T1000 (cell line): ENCODE measurements at regions not wholly inside any gene's neighbourhood (a gene's known extent, or its start where the extent isn't known, plus 50 kb on each side); places are given as distances from the start of the nearest gene placed in this dataset.

Experiments used
- DNase-seq: peaks from one replicate; lab custom pipeline; 2025; ENCODE audit warnings: mixed read lengths; lab: John Stamatoyannopoulos, UW

GRCh38 chr21:17981060-17981740 is 162.0 kb upstream of the C21orf91 start:
- DNase-seq, result no peak

- no peak for DNase-seq
Observed at GRCh38 chr21:17979763-17980162, 160.6 kb upstream of the C21orf91 start.

GRCh38 chr21:17978895-17979294 is 159.7 kb upstream of the C21orf91 start:
- DNase-seq, result no peak

- DNase-seq, result no peak
Observed at GRCh38 chr21:17976691-17977090, 157.5 kb upstream of the C21orf91 start.

GRCh38 chr21:17976139-17976538 is 157.0 kb upstream of the C21orf91 start:
- no peak for DNase-seq

GRCh38 chr21:17967319-17967718 is 148.2 kb upstream of the C21orf91 start:
- DNase-seq, result no peak

GRCh38 chr21:17964716-17965115 is 145.6 kb upstream of the C21orf91 start:
- DNase-seq, result no peak

GRCh38 chr21:17964199-17964598 is 145.0 kb upstream of the C21orf91 start:
- no peak for DNase-seq

- DNase-seq, result no peak
Observed at GRCh38 chr21:17950591-17950990, 131.4 kb upstream of the C21orf91 start.

- no peak for DNase-seq
Observed at GRCh38 chr21:17949421-17949820, 130.3 kb upstream of the C21orf91 start.

GRCh38 chr21:17947531-17947930 is 128.4 kb upstream of the C21orf91 start:
- no peak for DNase-seq

- no peak for DNase-seq
Observed at GRCh38 chr21:17931080-17931479, 111.9 kb upstream of the C21orf91 start.

- DNase-seq, result no peak
Observed at GRCh38 chr21:17930093-17930492, 110.9 kb upstream of the C21orf91 start.

- DNase-seq, result no peak
Observed at GRCh38 chr21:17929510-17929909, 110.4 kb upstream of the C21orf91 start.

- DNase-seq, result no peak
Observed at GRCh38 chr21:17925899-17926298, 106.7 kb upstream of the C21orf91 start.

- DNase-seq, result no peak
Observed at GRCh38 chr21:17925000-17925610, 105.9 kb upstream of the C21orf91 start.

- DNase-seq, result peak; percentile 16
Observed at GRCh38 chr21:17921579-17922530, 102.7 kb upstream of the C21orf91 start.

- DNase-seq, result no peak
Observed at GRCh38 chr21:17915976-17916375, 96.8 kb upstream of the C21orf91 start.

- peak; percentile 22 for DNase-seq
Observed at GRCh38 chr21:17911628-17912027, 92.5 kb upstream of the C21orf91 start.

GRCh38 chr21:17903929-17904639 is 84.9 kb upstream of the C21orf91 start:
- no peak for DNase-seq

- DNase-seq, result no peak
Observed at GRCh38 chr21:17903029-17903806, 84.1 kb upstream of the C21orf91 start.
